IMR-90 (cell line): ENCODE measurements at regions not wholly inside any gene's neighbourhood (a gene's known extent, or its start where the extent isn't known, plus 50 kb on each side); places are given as distances from the start of the nearest gene placed in this dataset.

Source experiments
- ATAC-seq: fragments of 200-7000 bp; cut with Tn5 transposase; 2 replicates; pipeline ENCODE4 v1.9.1; 2020; ENCODE audit warnings: low read depth, mild to moderate bottlenecking, moderate library complexity
- BruUV-seq: library from RNA; stranded (reverse); fragments of 400-500 nt; replicated peaks from 2 replicates; lab custom pipeline; 2021; lab: Mats Ljungman, UMichigan
- CTCF ChIA-PET: fragments of 300-600 bp; formaldehyde crosslinking; extraction: SDS; loops from one replicate; lab custom pipeline; 2021; ENCODE audit warnings: antibody characterized with exemption; lab: Yijun Ruan, JAX
- POLR2A ChIA-PET: fragments of 300-600 bp; sonication (Branson Sonifier 250); formaldehyde crosslinking; loops from one replicate; lab custom pipeline; 2022; ENCODE audit warnings: antibody characterized with exemption; ENCODE audit not compliant: unreplicated experiment; lab: Charles Lee
- DNase-seq: peaks from one replicate; pipeline ENCODE4 v3.0.0; 2013
- H2AFZ ChIP-seq: replicated peaks from 2 replicates; pipeline ENCODE3; 2013; ENCODE audit warnings: low read length, mild to moderate bottlenecking; ENCODE audit not compliant: poor library complexity
- H2AK5ac ChIP-seq: 2 replicates; pipeline ENCODE4 v1.6.1; 2013; ENCODE audit warnings: low read depth, low read length, inconsistent platforms
- H2AK9ac ChIP-seq: replicated peaks from 2 replicates; pipeline ENCODE3; 2013; ENCODE audit warnings: mild to moderate bottlenecking, low read depth, low read length, moderate library complexity; ENCODE audit not compliant: poor library complexity
- H2BK120ac ChIP-seq: 2 replicates; pipeline ENCODE4 v1.6.1; 2013; ENCODE audit warnings: low read depth, low read length, inconsistent platforms
- H2BK15ac ChIP-seq: 3 replicates; pipeline ENCODE4 v1.6.1; 2013; ENCODE audit warnings: low read depth, low read length, inconsistent platforms
- H2BK20ac ChIP-seq: 2 replicates; pipeline ENCODE4 v1.6.1; 2013; ENCODE audit warnings: low read depth, mild to moderate bottlenecking, inconsistent platforms, low read length, moderate library complexity
- H2BK5ac ChIP-seq: 2 replicates; pipeline ENCODE4 v1.6.1; 2013; ENCODE audit warnings: mild to moderate bottlenecking, low read depth, low read length, inconsistent platforms; ENCODE audit not compliant: poor library complexity, severe bottlenecking
- H3K14ac ChIP-seq: replicated peaks from 2 replicates; pipeline ENCODE4 v1.6.1; 2013; ENCODE audit warnings: low read depth, low read length, inconsistent platforms
- H3K18ac ChIP-seq: 2 replicates; pipeline ENCODE4 v1.6.1; 2013; ENCODE audit warnings: low read depth, low read length, control low read depth
- H3K23ac ChIP-seq: 2 replicates; pipeline ENCODE4 v1.6.1; 2013; ENCODE audit warnings: low read depth, low read length, inconsistent platforms
- H3K27ac ChIP-seq: 2 replicates; pipeline ENCODE4 v1.5.1; 2013; ENCODE audit warnings: mild to moderate bottlenecking, control low read depth, low read length; ENCODE audit not compliant: insufficient read depth
- H3K27me3 ChIP-seq: 2 replicates; pipeline ENCODE4 v1.6.1; 2013; ENCODE audit warnings: low read length; ENCODE audit not compliant: control insufficient read depth, insufficient read depth
- H3K36me3 ChIP-seq: 2 replicates; pipeline ENCODE4 v1.6.1; 2013; ENCODE audit warnings: low read length, mixed read lengths; ENCODE audit not compliant: control insufficient read depth, insufficient read depth
- H3K4ac ChIP-seq: 2 replicates; pipeline ENCODE4 v1.6.1; 2013; ENCODE audit warnings: low read depth, low read length, inconsistent platforms
- H3K4me1 ChIP-seq: 2 replicates; pipeline ENCODE4 v1.6.1; 2013; ENCODE audit warnings: low read length, mixed read lengths; ENCODE audit not compliant: control insufficient read depth, insufficient read depth
- H3K4me2 ChIP-seq: 2 replicates; pipeline ENCODE4 v1.6.1; 2013; ENCODE audit warnings: low read depth, mild to moderate bottlenecking, control low read depth, low read length, moderate library complexity
- H3K4me3 ChIP-seq: 2 replicates; pipeline ENCODE4 v1.5.1; 2013; ENCODE audit warnings: low read depth, mild to moderate bottlenecking, control low read depth, low read length, moderate library complexity; ENCODE audit not compliant: insufficient read depth
- H3K56ac ChIP-seq: 2 replicates; pipeline ENCODE4 v1.6.1; 2013; ENCODE audit warnings: low read length, inconsistent platforms; ENCODE audit not compliant: insufficient read depth; ENCODE audit errors: extremely low read depth
- H3K79me1 ChIP-seq, 2 experiments: 2 replicates each; pipeline ENCODE4 v1.6.1; 2013; ENCODE audit warnings: low read length in 2 of 2, inconsistent platforms in 1 of 2, low read depth in 1 of 2
- H3K9ac ChIP-seq: 2 replicates; pipeline ENCODE4 v1.6.1; 2013; ENCODE audit warnings: low read depth, low read length, control low read depth
- H3K9me1 ChIP-seq: 2 replicates; pipeline ENCODE4 v1.6.1; 2013; ENCODE audit warnings: low read length, inconsistent platforms; ENCODE audit not compliant: insufficient read depth
- H3K9me3 ChIP-seq: 2 replicates; pipeline ENCODE4 v1.6.1; 2013; ENCODE audit warnings: low read length; ENCODE audit not compliant: control insufficient read depth, insufficient read depth
- H4K20me1 ChIP-seq: 2 replicates; pipeline ENCODE4 v1.6.1; 2013; ENCODE audit warnings: low read length, inconsistent platforms; ENCODE audit not compliant: insufficient read depth
- H4K5ac ChIP-seq: 2 replicates; pipeline ENCODE4 v1.6.1; 2013; ENCODE audit warnings: mild to moderate bottlenecking, low read depth, low read length, control low read depth
- H4K8ac ChIP-seq, 2 experiments: 2 replicates each; pipeline ENCODE4 v1.6.1; 2013; ENCODE audit warnings: low read depth in 2 of 2, low read length in 2 of 2, control low read depth in 1 of 2, inconsistent platforms in 1 of 2
- H4K91ac ChIP-seq: 2 replicates; pipeline ENCODE4 v1.6.1; 2013; ENCODE audit warnings: low read depth, low read length, inconsistent platforms; ENCODE audit not compliant: insufficient read depth
- CEBPB ChIP-seq: IDR thresholded peaks from 2 replicates; pipeline ENCODE4 v1.6.1; 2012; ENCODE audit warnings: low read depth, low read length, improper control_type of control experiment
- dilution Hi-C: fragments of 300-500 bp; cut with HindIII; formaldehyde crosslinking; loops from one replicate; pipeline ENCODE4 v1.14.3; 2018; ENCODE audit warnings: low sequenced_read_pairs; ENCODE audit not compliant: unreplicated experiment
- in situ Hi-C: fragments of 300-500 bp; cut with MboI; formaldehyde crosslinking; loops from 3 replicates; pipeline ENCODE4 v1.14.3; 2019; ENCODE audit warnings: low sequenced_read_pairs, inconsistent platforms, mixed read lengths
- intact Hi-C: fragments of 100-400 bp; cut with micrococcal nuclease; formaldehyde crosslinking; loops from 2 replicates; pipeline ENCODE4 v1.10.0; 2022

- TF ChIP-seq CEBPB = no peak
- no peak for DNase-seq
- BruUV-seq = no TSS peak
- no peak overlapping the region for H2BK5ac ChIP-seq
- H2AK5ac ChIP-seq = no peak overlapping the region
- in situ Hi-C loops = no loop called here
- no peak overlapping the region for H3K4me2 ChIP-seq
- H2BK20ac ChIP-seq = no peak overlapping the region
- H3K79me1 ChIP-seq = no peaks in the 10 kb centered on the region
- H2AFZ ChIP-seq = no peak overlapping the region
- no peak overlapping the region for H3K4ac ChIP-seq
- no peaks in the 10 kb centered on the region for H3K9me1 ChIP-seq
- H3K14ac ChIP-seq = no peak overlapping the region
- H3K27ac ChIP-seq = no peak overlapping the region
- H2AK9ac ChIP-seq = no peak overlapping the region
- no peak overlapping the region for H3K23ac ChIP-seq
- no peak overlapping the region for H2BK15ac ChIP-seq
- no peak overlapping the region for H3K9ac ChIP-seq
- H4K91ac ChIP-seq = no peak overlapping the region
- no peak overlapping the region for H3K4me3 ChIP-seq
- POLR2A ChIA-PET = no interaction called here
- H3K9me3 ChIP-seq = no peaks in the 10 kb centered on the region
- no peak overlapping the region for H3K56ac ChIP-seq
- dilution Hi-C loops = no loop called here
- no peaks in the 10 kb centered on the region for H3K27me3 ChIP-seq
- CTCF ChIA-PET = no interaction called here
- H3K18ac ChIP-seq = no peak overlapping the region
- H2BK120ac ChIP-seq = no peak overlapping the region
- H4K20me1 ChIP-seq = no peaks in the 10 kb centered on the region
- no peak for ATAC-seq
- no peak overlapping the region for H4K8ac ChIP-seq
- H4K5ac ChIP-seq = no peak overlapping the region
- no peaks in the 10 kb centered on the region for H3K36me3 ChIP-seq
- intact Hi-C loops = loop anchor here (5.0 kb wide), 1 partner anchor 496 kb away; no protein-coding TSS in a partner anchor
- H3K4me1 ChIP-seq = peaks cover 1% of the 10 kb centered on the region; the same call in 1 of the 2 replicates
Observed at GRCh38 chr5:125581311-125581710, 834.9 kb upstream of the ZNF608 start.
